CD4-positive, alpha-beta T cell (primary cell): ENCODE measurements at regions not wholly inside any gene's neighbourhood (a gene's known extent, or its start where the extent isn't known, plus 50 kb on each side); places are given as distances from the start of the nearest gene placed in this dataset.

ENCODE experiments used
- ATAC-seq: fragments of 200-7000 bp; cut with Tn5 transposase; one replicate; pipeline ENCODE4 v1.10.0; 2022; ENCODE audit warnings: mild to moderate bottlenecking; ENCODE audit not compliant: poor library complexity
- CTCF ChIA-PET: fragments of 350-600 bp; sonication (Branson Sonifier 250); formaldehyde crosslinking; loops from one replicate; lab custom pipeline; 2021; ENCODE audit warnings: antibody characterized with exemption, inconsistent platforms; lab: Charles Lee
- POLR2A ChIA-PET: fragments of 350-600 bp; sonication (Branson Sonifier 250); formaldehyde crosslinking; loops from one replicate; lab custom pipeline; 2021; ENCODE audit warnings: antibody characterized with exemption, inconsistent platforms; lab: Charles Lee
- DNase-seq, 14 experiments: peaks; one replicate each; pipeline ENCODE4 v3.0.0-alpha.2; 2013 to 2020; ENCODE audit warnings: mixed read lengths in 2 of 14
- H3K27ac ChIP-seq, 2 donors: one replicate each; pipeline versions ENCODE4 v1.5.1 to v1.7.0; 2013; ENCODE audit warnings: low read length in 2 of 2, low read depth in 1 of 2, mild to moderate bottlenecking in 1 of 2
- H3K27me3 ChIP-seq, 2 experiments: 1 replicate in 1 of 2; 2 replicates in 1 of 2; pipeline versions ENCODE4 v1.6.1 to v1.7.0; 2013; ENCODE audit warnings: low read length in 2 of 2, control low read depth in 1 of 2, mild to moderate bottlenecking in 1 of 2, moderate library complexity in 1 of 2; ENCODE audit not compliant: insufficient read depth in 2 of 2, control insufficient read depth in 1 of 2
- H3K36me3 ChIP-seq: one replicate; pipeline ENCODE4 v1.6.1; 2013; ENCODE audit warnings: low read length, control low read depth; ENCODE audit not compliant: insufficient read depth
- H3K4me1 ChIP-seq: one replicate; pipeline ENCODE4 v1.6.1; 2013; ENCODE audit warnings: low read length, control low read depth; ENCODE audit not compliant: insufficient read depth
- H3K4me3 ChIP-seq: one replicate; pipeline ENCODE4 v1.5.1; 2013; ENCODE audit warnings: mild to moderate bottlenecking, low read length, moderate library complexity
- H3K9me3 ChIP-seq, 2 experiments: 1 replicate in 1 of 2; 2 replicates in 1 of 2; pipeline versions ENCODE4 v1.6.1 to v1.7.0; 2013; ENCODE audit warnings: low read length in 2 of 2, mild to moderate bottlenecking in 2 of 2, control low read depth in 1 of 2, moderate library complexity in 1 of 2; ENCODE audit not compliant: control insufficient read depth in 1 of 2, insufficient read depth in 1 of 2
- H3K27ac Mint-ChIP-seq: one replicate; pipeline ENCODE4 v1.8.0; 2020; ENCODE audit warnings: mixed read lengths
- H3K27me3 Mint-ChIP-seq: one replicate; pipeline ENCODE4 v1.8.0; 2021; ENCODE audit warnings: mixed read lengths
- H3K36me3 Mint-ChIP-seq: one replicate; pipeline ENCODE4 v1.8.0; 2021; ENCODE audit warnings: low read depth, mixed read lengths
- H3K4me1 Mint-ChIP-seq: one replicate; pipeline ENCODE4 v1.8.0; 2021; ENCODE audit warnings: low read depth, mixed read lengths
- H3K4me3 Mint-ChIP-seq: one replicate; pipeline ENCODE4 v1.8.0; 2020; ENCODE audit warnings: mild to moderate bottlenecking, mixed read lengths
- H3K9me3 Mint-ChIP-seq: one replicate; pipeline ENCODE4 v1.8.0; 2020; ENCODE audit warnings: mixed read lengths
- CTCF ChIP-seq: fragments of 200-600 bp; IDR thresholded peaks from one replicate; pipeline ENCODE4 v1.8.0; 2022; ENCODE audit warnings: antibody characterized with exemption, mild to moderate bottlenecking
- intact Hi-C, 2 experiments: fragments of 100-400 bp; cut with DNase I in 1 of 2; cut with micrococcal nuclease in 1 of 2; formaldehyde crosslinking; loops; one replicate each; pipeline versions ENCODE4 v1.15.1 to v1.9.0; 2023 to 2025; cut with DNase I, micrococcal nuclease

DNA sequence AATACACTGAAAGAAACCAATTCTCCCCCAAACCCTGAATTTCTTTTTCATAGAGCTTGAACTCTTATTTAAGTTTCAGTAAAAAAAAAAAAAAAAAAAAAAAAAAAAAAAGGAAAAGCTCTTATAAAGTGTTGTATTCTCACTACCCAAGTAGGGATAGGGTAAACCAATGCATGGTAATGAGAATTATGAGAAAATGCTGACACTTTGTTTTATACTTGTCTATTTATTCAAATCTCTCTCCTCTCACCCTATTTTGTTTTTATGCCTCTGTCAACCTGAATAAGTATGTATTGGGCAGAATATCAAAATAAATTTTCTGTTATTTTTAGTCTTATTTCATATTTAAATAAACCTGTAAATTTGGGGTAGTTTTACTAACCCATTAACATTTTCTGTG lies 181.9 kb downstream of the GJA1 start:
- intact Hi-C loops, result no loop called here
- Mint-ChIP-seq H3K9me3 (no peaks in the 10 kb centered on the region), H3K27ac (no peak overlapping the region), H3K4me1 (no peaks in the 10 kb centered on the region), H3K4me3 (no peak overlapping the region), H3K36me3 (no peaks in the 10 kb centered on the region), H3K27me3 (no peaks in the 10 kb centered on the region)
- Histone ChIP-seq H3K9me3 (no peaks in the 10 kb centered on the region), H3K4me1 (no peaks in the 10 kb centered on the region), H3K4me3 (no peak overlapping the region), H3K27ac (no peak overlapping the region), H3K27me3 (no peaks in the 10 kb centered on the region), H3K36me3 (no peaks in the 10 kb centered on the region)
- POLR2A ChIA-PET, result no interaction called here
- no peak for TF ChIP-seq CTCF
- no peak for ATAC-seq
- DNase-seq, result no peak
- CTCF ChIA-PET, result no interaction called here

- H3K4me1 ChIP-seq, result no peaks in the 10 kb centered on the region
- Mint-ChIP-seq H3K27me3 (no peaks in the 10 kb centered on the region), H3K4me3 (no peak overlapping the region), H3K36me3 (no peaks in the 10 kb centered on the region), H3K9me3 (no peaks in the 10 kb centered on the region), H3K27ac (no peak overlapping the region), H3K4me1 (no peaks in the 10 kb centered on the region)
- TF ChIP-seq CTCF, result no peak
- ATAC-seq (no peak), DNase-seq (no peak)
- intact Hi-C loops, result no loop called here
- H3K27me3 ChIP-seq, result no peaks in the 10 kb centered on the region
- H3K36me3 ChIP-seq, result no peaks in the 10 kb centered on the region
- CTCF ChIA-PET, result no interaction called here
- POLR2A ChIA-PET, result no interaction called here
- H3K27ac ChIP-seq, result no peak overlapping the region
- H3K4me3 ChIP-seq, result no peak overlapping the region
- H3K9me3 ChIP-seq, result no peaks in the 10 kb centered on the region
These were observed 183.6 kb downstream of the GJA1 start for GRCh38 chr6:121619013-121619412.

- no peaks in the 10 kb centered on the region for H3K9me3 ChIP-seq
- POLR2A ChIA-PET, result interaction anchor here (0.6 kb wide), 1 partner anchor 14 kb away, joined by 3 read pairs; no protein-coding TSS in a partner anchor
- no peaks in the 10 kb centered on the region for H3K36me3 Mint-ChIP-seq
- TF ChIP-seq CTCF, result no peak
- no peaks in the 10 kb centered on the region for H3K27me3 ChIP-seq
- DNase-seq, result no peak
- no peaks in the 10 kb centered on the region for H3K4me1 ChIP-seq
- no peak overlapping the region for H3K27ac Mint-ChIP-seq
- H3K9me3 Mint-ChIP-seq, result no peaks in the 10 kb centered on the region
- H3K4me1 Mint-ChIP-seq, result no peaks in the 10 kb centered on the region
- H3K27ac ChIP-seq, result no peak overlapping the region
- no peaks in the 10 kb centered on the region for H3K27me3 Mint-ChIP-seq
- CTCF ChIA-PET, result no interaction called here
- intact Hi-C loops, result no loop called here
- H3K4me3 ChIP-seq, result no peak overlapping the region
- H3K4me3 Mint-ChIP-seq, result no peak overlapping the region
- no peaks in the 10 kb centered on the region for H3K36me3 ChIP-seq
- no peak for ATAC-seq
These were observed 184.7 kb downstream of the GJA1 start for GRCh38 chr6:121619987-121620740.
